GM19025 (cell line): ENCODE measurements at regions not wholly inside any gene's neighbourhood (a gene's known extent, or its start where the extent isn't known, plus 50 kb on each side); places are given as distances from the start of the nearest gene placed in this dataset.
A peak's percentile ranks its signal among the peaks of the same experiment; 100 is the strongest.
"Not testable (repeated sequence)": the region's sequence is repeated elsewhere in the genome, so short reads cannot be mapped to it uniquely, and the experiment has no call there.

Experiments
- ATAC-seq: cut with Tn5 transposase; IDR thresholded peaks from one replicate; pipeline ENCODE4 v1.9.1; 2021; ENCODE audit warnings: mild to moderate bottlenecking, low read depth, moderate library complexity; ENCODE audit not compliant: unreplicated experiment

DNA sequence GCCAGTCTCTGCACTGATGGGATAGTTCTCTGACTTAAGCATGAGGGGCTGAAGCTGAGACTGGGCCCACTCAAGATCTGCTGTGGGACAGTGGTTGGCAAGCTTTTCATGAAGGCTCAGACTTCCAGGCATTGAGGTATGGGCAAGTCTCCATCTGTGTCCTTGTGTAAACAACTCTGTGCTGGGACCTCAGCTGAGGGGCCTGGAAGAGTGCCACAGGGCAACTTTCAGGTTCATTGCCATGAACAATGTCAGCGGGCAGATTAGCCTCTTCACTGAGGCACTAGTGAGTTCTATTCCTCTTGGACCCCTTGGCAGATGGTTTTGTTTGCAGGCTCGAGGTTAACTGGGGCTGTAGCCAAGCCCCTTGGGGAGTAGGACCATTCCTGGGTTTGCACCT is 127.1 kb downstream of the MRPS30 start:
- no peak for ATAC-seq

DNA sequence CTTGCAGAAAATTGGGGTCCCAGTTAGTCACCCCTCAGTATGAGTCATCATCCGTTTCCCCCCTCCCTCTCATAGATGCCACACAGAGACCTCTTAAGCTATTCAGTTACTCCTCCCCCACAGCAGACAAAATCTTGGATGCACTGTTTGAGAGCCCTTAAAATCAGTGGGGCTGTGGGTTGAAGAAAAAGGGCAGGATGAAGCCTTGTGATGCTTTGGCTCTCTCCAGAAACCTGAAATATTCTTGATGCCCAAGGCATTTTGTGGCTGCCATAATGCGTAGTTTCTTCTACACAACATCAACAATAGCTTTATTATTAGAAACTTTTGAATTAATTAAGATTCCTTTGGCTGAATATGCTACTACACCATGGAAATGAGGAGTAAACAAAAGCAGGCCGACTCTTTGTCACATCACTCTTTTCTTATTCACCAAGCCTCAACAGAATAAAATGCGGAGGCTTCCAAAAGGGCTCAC is 133.8 kb downstream of the MRPS30 start:
- ATAC-seq = no peak

DNA sequence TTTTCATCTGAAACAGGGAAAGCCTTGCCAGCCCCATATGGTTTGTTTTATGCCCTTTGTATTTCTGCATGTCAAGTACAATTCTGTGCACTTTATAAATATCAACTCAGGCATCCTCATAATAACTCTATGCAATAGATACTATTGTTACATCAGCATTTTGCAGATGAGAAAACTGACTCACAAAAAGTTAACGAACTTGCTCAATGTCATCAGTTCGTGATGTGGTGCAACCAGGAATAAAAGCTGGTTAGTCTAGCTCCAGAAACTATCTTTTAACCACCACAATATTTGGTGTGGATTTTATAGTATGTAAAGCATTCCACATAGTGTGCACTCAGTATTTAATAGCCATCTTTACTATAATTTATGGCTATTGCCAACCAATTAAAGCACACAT is 134.9 kb downstream of the MRPS30 start:
- ATAC-seq = no peak

DNA sequence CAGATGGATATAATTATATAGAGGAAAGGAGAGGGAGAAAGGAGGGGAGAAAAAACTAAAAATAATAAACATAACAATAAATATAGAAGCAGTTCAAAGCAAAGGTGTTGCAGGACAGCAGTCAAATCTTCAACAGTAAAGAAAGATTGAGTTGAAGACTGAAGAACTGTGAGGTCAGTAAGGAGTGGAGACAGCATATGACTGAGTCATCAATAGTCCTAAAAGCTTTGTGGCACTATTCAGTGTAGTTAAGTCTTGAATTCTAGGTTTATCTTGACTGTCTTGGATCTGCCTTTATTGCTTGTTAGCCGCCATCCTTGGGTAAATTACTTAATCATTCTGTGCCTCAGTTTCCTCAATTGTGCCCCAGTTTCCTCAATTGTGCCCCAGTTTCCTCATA is 137.0 kb downstream of the MRPS30 start:
- no peak for ATAC-seq

DNA sequence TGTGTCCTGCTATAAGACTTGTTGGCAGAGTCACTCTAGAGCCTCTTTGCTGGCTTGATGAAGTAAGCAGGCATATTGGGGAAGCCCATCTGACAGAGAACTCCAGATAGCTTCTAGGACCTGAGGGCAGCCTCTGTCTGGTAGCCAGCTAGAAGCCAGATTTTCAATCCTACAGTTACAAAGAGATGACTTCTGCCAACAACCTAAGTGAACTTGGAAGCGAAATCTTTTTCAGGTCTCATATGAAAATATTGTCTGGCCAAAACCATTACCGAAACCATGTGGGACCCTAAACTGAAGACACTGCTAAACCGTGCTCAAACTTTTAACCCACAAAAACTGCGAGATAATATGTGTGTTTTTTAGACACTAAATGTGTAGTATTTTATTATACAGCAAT is 140.9 kb downstream of the MRPS30 start:
- ATAC-seq = no peak

DNA sequence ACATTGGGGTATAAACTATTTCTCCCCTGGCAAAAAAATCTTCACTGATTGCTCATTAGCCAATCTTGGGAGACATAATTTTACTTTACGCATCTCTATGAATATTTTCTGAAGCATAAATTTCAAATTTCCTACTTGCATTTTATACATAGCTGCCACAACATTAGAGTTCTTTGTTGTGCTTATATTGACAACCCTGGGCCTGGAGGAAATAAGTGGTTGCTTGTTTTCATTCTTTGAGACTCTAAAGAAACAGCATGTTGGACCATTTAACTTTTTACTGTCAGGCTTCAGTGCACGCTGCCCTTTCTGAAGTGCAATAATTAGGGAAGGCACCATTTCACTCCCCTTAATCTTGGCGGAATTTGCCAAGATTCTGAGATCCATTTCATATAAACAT is 142.6 kb downstream of the MRPS30 start:
- no peak for ATAC-seq

DNA sequence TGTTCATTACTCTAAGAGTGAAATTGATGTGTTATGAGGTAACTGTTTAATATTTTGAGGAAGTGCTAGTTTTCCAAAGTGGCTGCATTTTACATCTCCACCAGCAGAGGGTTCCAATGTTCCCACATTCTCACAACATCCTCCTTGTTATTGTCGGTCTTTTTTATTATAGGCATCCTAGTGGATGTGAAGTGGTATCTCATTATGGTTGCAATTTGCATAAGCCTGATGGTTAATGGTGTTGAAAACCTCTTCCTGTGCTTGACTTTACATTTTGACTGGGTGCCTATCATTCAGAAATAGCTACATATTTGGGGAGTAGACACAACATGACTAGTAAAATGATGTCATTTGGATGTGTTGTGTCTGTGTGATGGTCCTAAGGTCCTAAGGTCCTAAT is 143.6 kb downstream of the MRPS30 start:
- peak; percentile 71 for ATAC-seq

DNA sequence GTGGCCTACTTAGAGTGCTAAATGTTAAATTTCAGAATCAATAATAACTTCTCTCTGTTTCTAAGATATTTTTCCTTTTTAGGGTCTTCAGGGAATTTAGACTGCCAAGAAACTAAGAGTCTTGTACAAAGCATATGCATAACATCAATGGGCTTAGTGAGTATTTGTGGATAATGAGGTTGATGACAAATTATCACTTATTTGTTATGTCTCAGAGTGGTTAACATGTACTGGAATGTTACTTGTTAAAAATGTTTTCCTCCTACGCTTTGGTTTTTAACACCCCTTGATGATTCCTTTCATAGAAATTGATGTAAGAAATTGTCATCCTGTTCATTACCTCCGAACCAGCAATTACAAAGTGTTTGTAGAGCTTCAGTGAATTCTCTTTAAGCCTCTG is 144.3 kb downstream of the MRPS30 start:
- no peak for ATAC-seq

DNA sequence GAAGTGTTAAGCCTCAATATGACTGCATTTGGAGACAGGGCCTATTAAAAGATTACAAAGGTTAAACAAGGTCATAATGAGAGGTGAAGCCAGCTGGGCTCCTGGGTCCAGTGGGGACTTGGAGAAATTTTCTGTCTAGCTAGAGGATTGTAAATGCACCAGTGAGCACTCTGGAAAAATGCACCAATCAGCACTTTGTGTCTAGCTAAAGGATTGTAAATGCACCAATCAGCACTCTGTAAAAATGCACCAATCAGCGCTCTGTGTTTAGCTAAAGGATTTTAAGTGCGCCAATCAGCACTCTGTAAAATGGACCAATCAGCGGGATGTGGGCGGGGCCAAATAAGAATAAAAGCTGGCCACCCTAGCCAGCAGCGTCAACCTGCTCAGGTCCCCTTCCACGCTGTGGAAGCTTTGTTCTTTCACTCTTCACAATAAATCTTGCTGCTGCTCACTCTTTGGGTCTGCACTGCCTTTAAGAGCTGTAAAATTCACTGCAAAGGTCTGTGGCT is 150.3 kb downstream of the MRPS30 start:
- ATAC-seq = not testable (repeated sequence)

DNA sequence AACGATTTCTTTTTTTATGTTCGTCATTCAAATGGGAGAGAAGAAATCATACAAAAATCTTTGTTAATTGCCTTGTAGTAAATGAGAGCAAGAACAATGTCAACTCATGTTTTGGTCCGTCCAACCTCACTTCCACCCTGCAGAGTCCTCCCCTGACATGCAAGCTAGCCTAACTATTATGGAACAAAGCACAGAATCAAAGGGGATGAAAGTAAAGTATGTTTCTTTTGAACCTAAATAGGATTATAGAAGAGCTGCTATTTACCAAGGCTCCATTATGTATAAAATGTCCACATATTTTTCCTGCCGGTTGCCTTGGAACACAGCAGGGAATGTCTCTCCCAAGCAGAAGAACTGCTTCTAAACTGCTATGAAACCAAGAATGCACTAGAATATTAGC is 161.1 kb downstream of the MRPS30 start:
- ATAC-seq = no peak

DNA sequence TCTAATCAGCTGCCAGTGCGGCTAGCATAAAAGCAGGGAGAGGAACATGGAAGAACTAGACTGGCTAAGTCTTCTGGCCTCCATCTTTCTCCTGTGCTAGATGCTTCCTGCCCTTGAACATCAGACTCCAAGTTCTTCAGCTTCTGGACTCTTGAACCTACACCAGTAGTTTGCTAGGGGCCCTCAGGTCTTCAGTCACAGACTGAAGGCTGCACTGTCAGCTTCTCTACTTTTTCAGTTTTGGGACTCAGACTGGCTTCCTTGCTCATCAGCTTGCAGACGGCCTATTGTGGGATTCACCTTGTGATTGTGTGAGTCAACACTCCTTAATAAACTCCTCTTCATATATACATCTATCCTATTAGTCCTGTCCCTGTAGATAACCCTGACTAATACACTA is 162.2 kb downstream of the MRPS30 start:
- not testable (repeated sequence) for ATAC-seq

DNA sequence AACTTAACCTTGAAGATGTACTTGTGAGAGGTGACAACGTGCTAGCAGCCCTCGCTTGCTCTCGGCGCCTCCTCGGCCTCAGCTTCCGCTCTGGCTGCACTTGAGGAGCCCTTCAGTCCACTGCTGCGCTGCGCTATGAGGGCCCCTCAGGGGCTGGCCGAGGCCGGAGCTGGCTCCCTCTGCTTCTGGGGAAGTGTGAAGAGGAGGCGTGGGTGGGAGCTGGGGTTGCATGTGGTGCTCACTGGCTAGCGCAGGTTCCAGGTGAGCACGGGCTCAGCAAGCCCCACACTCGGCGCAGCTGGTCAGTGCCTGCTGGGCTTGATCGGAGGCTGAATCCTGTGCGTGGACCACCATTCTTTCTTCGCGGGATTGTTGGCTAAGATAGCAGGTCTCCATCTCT is 166.1 kb downstream of the MRPS30 start:
- ATAC-seq = no peak

DNA sequence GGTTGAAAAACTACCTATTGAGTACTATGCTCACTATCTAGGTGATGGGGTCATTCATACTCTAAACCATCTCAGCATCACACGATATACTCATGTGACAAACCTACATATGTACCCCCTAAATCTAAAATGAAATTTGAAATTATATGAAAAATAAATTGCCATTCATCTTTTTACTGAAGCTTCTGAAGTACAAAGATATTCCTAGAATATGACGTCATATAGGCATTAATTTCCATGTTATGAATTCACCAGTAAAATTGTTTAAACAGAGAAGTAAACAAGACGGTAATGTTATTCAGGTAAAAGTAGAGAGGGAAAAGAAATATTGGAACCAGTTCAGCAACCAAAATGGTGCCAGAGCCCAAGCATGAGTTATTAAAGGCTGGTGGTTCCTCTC is 173.0 kb downstream of the MRPS30 start:
- no peak for ATAC-seq

DNA sequence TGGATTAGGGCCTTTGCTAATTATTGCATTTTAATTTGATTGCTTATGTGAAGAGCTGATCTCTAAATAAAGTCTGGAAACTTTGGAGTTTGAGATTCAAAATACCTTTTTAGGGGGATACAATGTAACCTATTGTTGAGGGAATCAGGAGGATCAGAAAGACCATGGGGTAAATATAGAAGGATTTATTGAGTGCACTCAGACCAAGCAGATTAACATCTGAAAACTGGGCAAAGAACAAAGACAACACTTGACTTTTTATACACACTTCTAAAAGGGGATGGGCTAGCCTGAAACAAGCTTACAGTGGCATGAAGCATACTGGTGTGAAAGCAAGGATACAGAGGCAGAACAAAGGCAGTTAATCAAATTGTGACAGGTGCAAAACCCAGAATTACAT is 174.3 kb downstream of the MRPS30 start:
- no peak for ATAC-seq

DNA sequence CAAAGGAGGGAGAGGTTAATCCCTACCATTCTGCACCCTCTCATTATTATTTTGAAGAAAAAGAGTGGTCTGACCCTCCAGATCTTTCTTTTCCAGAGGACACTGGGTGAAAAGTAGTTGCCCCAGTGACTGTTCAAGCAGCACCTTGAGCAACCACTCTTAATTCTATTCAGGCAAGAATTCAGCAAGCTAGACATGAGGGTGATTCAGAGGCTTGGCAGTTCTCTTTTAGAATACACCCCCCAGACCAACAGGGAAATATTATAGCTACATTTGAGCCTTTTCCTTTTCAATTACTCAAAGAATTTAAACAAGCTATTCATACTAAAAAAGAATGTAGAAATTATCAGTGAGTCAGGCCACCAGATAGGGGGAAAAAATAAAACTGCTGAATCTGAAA is 178.3 kb downstream of the MRPS30 start:
- ATAC-seq = no peak

DNA sequence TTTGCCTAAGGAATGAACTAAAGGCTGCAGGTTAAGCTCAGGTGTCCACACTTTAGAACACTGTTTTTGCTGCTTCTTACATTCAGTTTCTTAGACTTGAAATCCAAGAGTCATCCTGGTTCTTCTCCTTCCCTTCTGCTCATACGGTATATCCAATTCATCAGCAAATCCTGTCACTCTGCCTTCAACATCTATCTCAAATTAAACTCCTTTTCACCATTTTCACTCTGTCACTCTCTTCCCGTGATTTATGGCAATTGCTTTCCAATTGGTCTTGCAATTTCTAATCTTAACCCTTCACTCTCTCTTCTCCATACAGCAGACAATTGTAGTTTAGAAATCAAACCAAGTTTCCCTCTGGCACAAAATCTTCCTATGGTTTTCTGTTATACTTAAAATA is 182.9 kb downstream of the MRPS30 start:
- no peak for ATAC-seq

DNA sequence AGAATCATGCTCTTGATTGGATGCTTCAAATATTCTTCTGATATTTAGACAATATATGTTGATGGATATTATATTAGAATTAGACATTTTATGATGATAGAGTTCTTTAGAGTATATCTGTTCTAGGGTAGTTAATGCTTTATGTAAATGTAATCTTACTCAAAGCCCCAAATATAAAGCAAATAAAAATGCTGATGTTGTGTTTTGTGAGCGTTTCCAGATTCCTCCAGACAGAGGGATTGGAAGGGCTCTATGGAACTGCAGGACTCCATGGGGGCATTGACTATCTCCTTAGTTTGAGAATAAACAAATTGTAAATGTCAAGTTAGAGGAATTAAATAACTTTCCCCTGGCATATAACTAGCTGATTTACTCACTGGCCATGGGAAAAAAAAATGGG is 184.5 kb downstream of the MRPS30 start:
- no peak for ATAC-seq

DNA sequence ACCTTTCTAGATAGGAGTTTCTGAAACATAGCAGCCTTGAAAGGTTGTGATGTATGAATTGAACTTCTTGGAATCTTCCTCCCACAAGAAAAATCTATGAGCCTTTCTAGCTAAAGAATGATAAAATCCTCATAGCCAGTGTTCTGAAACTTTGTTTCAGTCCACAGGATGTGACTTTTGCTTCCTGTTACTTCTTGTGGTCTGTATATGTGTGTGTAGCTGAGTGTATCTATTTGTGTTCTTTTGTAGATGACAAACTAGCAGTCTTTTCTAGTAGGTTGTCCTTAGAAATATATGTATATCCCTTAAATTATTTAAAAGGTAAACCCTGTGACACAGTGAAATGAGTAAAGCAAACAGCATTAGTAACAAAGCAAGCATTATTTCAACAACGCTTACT is 188.8 kb downstream of the MRPS30 start:
- no peak for ATAC-seq

DNA sequence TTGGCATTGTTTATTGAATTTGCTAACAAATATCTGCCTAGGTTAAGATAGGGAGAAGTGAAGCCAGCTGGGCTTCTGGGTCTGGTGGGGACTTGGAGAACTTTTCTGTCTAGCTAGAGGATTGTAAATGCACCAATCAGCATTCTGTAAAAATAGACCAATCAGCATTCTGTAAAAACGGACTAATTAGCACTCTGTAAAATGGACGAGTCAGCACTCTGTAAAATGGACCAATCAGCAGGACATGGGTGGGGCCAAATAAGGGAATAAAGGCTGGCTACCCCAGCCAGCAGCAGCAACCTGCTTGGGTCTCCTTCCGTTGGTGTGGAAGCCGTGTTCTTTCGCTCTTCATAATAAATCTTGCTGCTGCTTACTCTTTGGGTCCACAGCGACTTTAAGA is 198.4 kb downstream of the MRPS30 start:
- ATAC-seq = not testable (repeated sequence)

DNA sequence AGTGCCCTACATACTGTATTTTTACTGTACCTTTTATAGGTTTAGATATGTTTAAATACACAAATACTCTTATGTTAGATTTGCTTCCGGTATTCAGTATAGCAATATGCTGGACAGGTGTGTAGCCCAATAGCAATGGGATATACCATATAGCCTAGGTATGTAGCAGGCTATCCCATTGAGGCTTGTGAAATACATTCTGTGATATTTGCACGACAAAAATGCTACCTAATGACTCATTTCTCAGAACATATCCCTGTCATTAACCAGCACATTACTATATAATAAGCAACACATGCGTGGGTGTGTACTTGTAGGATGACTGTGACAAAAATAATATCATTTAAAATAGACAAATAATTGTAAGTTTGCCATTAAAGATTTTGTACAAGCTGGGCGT is 208.8 kb downstream of the MRPS30 start:
- no peak for ATAC-seq

DNA sequence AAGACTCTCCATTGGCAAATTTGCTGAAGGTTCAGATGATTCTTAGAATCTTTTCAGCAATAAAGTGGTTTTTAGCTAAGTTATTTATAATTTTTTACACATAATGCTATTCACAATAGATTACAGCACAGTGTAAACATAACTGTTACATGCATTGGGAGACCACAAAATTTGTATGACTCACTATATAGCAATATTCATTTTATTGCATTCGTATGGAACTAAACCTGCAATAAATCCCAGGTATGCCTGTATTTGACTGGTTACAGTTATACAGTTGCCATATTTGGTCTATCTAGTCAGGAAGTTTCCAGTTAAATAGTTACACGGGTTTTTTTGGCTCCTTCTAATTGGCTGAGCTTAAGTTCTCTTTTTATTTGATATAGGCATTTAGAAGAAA is 220.8 kb downstream of the MRPS30 start:
- ATAC-seq = no peak

DNA sequence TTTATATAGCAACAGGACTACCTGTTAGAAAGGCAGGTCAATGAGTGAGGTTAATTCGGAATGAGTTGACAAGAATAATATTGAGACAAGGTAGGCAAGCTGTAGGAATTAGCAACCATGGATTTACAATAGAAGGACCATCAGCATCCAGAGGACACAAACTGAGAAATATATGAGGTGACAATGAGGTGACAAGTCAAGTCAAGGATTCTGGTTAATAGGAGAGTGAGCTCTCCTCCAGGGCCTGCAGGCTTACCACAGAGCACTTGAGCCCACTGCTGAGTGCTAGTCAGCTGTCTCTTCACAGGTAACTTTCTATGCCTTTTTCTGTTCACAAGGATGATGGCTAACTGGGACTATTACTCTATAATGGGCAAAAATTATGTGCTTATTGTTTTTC is 227.2 kb downstream of the MRPS30 start:
- no peak for ATAC-seq

DNA sequence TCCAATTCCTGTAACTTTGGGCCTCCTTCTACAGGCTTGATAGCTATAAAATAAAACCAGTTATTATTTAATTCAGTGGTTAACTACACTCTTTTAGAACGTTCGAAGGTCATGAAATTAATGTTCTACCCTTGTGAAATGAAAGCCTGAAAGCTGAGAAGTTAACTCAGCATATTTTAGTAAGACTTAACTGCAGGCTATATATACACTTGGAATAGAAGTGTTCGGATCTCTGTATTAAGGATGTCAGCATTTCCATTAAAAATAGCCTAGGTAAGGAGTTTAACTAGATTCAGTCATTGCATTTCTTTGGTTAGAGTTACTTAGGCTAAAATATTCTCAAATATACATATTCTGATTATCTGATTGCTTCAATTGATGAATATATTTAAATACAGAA is 229.2 kb downstream of the MRPS30 start:
- ATAC-seq = no peak
